Gastroesophageal sphincter (tissue), 2 donors: ENCODE measurements at regions not wholly inside any gene's neighbourhood (a gene's known extent, or its start where the extent isn't known, plus 50 kb on each side); places are given as distances from the start of the nearest gene placed in this dataset.
"Not testable (repeated sequence)": the region's sequence is repeated elsewhere in the genome, so short reads cannot be mapped to it uniquely, and the experiment has no call there.

Source experiments
- EP300 ChIP-seq: sonication (generic); formaldehyde crosslinking; IDR thresholded peaks from one replicate; pipeline ENCODE4 v1.6.1; 2017; ENCODE audit warnings: antibody characterized with exemption, mild to moderate bottlenecking
- POLR2AphosphoS5 ChIP-seq: sonication (generic); formaldehyde crosslinking; IDR thresholded peaks from one replicate; pipeline ENCODE4 v1.6.1; 2017; ENCODE audit warnings: antibody characterized with exemption

DNA sequence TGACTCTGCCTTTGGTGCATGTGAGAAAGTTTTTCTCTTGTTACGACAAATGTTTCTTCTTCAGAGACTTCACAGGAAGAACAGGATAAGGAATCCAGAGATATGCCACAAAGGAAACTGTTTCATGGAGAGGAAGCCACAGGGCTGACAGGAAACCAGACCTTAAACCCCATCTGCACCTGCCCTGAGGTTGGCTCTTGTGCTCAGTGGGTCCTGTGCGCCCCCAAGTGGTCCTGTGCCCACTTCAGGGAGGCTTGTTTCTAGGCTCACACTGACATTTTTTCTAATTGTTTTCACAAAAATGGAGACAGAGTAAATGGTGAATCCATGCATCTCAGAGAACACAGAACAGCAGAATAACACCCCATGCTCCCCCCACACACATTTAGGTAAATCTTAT lies 1193.5 kb downstream of the TMEM121 start:
- not testable (repeated sequence) for TF ChIP-seq EP300, POLR2AphosphoS5
